Neutrophil (primary cell): ENCODE measurements at regions not wholly inside any gene's neighbourhood (a gene's known extent, or its start where the extent isn't known, plus 50 kb on each side); places are given as distances from the start of the nearest gene placed in this dataset.

Experiments used
- H3K27ac ChIP-seq: fragments of 200-600 bp; sonication (generic); 2 replicates; pipeline ENCODE4 v1.5.1; 2016; ENCODE audit warnings: mild to moderate bottlenecking, moderate library complexity
- H3K27me3 ChIP-seq: fragments of 200-600 bp; sonication (generic); 2 replicates; pipeline ENCODE4 v1.6.0; 2016; ENCODE audit warnings: mild to moderate bottlenecking
- H3K36me3 ChIP-seq: fragments of 200-600 bp; sonication (generic); 2 replicates; pipeline ENCODE4 v1.5.1; 2017
- H3K4me1 ChIP-seq, 2 experiments: fragments of 200-600 bp in 1 of 2; sonication (generic) in 1 of 2; 1 replicate in 1 of 2; 2 replicates in 1 of 2; pipeline versions ENCODE4 v1.5.1 to v1.6.1; 2013 to 2016; ENCODE audit warnings: low read depth in 1 of 2, low read length in 1 of 2, mild to moderate bottlenecking in 1 of 2, moderate library complexity in 1 of 2; ENCODE audit not compliant: control insufficient read depth in 1 of 2, insufficient read depth in 1 of 2
- H3K4me3 ChIP-seq, 2 experiments: fragments of 200-600 bp in 1 of 2; sonication (generic) in 1 of 2; 1 replicate in 1 of 2; 2 replicates in 1 of 2; pipeline ENCODE4 v1.5.1; 2013 to 2016; ENCODE audit warnings: low read depth in 1 of 2, low read length in 1 of 2, mild to moderate bottlenecking in 1 of 2, moderate library complexity in 1 of 2
- H3K9me3 ChIP-seq: fragments of 200-600 bp; sonication (generic); 2 replicates; pipeline ENCODE4 v1.5.1; 2016
- CTCF ChIP-seq: fragments of 200-600 bp; sonication (generic); IDR thresholded peaks from 2 replicates; pipeline ENCODE4 v1.5.1; 2016; ENCODE audit warnings: antibody characterized with exemption

GRCh38 chr6:22146931-22147701 lies 149.7 kb downstream of the PRL start:
- Histone ChIP-seq H3K27me3 (peaks cover 40% of the 10 kb centered on the region), H3K4me3 (no peak overlapping the region), H3K27ac (no peak overlapping the region), H3K36me3 (no peaks in the 10 kb centered on the region), H3K4me1 (no peaks in the 10 kb centered on the region), H3K9me3 (no peaks in the 10 kb centered on the region)
- no peak for TF ChIP-seq CTCF

- Histone ChIP-seq H3K4me3 (no peak overlapping the region), H3K4me1 (no peaks in the 10 kb centered on the region), H3K9me3 (no peaks in the 10 kb centered on the region), H3K27ac (no peak overlapping the region), H3K27me3 (peaks cover 40% of the 10 kb centered on the region), H3K36me3 (no peaks in the 10 kb centered on the region)
- TF ChIP-seq CTCF = no peak
Observed at GRCh38 chr6:22147921-22148776, 148.7 kb downstream of the PRL start.

- Histone ChIP-seq H3K4me1 (no peaks in the 10 kb centered on the region), H3K27me3 (peaks cover 40% of the 10 kb centered on the region), H3K9me3 (no peaks in the 10 kb centered on the region), H3K36me3 (no peaks in the 10 kb centered on the region), H3K27ac (no peak overlapping the region), H3K4me3 (no peak overlapping the region)
- no peak for TF ChIP-seq CTCF
Observed at GRCh38 chr6:22149096-22149495, 147.7 kb downstream of the PRL start.

DNA sequence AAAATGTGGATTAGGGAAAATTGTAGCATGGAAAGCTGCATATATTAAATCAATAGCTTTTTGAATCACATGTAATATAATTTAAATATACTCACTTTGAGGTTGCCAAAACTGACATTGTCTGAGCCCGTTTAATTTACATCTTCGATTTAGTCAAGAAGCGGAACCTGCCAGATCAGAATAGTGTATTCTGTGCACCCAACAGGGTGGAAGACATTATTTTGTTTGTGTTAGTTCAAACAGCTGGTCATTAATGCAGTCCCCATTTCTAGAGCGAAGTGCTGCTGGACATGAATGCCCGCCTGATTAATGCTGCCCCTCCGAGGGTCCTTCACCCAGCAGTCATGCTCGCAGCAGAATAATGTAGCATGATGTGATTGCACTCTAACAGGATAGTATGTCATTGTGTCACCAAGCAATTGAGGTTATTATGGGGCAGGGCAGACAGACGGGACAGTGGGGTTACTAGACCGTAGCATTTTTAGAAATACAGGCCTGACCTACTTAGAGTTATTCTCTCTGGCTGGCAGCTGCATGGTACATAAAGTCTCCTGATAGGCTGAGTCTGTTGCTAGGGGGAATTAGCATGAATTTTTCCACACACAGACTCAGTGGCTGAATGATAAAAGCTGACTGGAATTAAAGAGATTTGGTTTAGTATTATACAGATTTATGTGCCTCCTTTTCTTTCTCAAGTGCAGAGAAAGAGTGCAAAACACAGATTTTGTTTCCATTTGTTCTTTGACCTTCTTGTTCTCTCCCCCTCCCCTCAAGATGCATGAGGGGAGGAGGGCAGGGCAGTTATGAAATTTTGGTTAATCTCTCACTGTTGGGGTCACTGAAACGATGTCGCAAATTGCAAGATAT lies 147.1 kb downstream of the PRL start:
- no peak for TF ChIP-seq CTCF
- no peaks in the 10 kb centered on the region for H3K4me1 ChIP-seq
- H3K27ac ChIP-seq = no peak overlapping the region
- no peaks in the 10 kb centered on the region for H3K36me3 ChIP-seq
- H3K9me3 ChIP-seq = no peaks in the 10 kb centered on the region
- H3K4me3 ChIP-seq = no peak overlapping the region
- H3K27me3 ChIP-seq = peaks cover 40% of the 10 kb centered on the region

DNA sequence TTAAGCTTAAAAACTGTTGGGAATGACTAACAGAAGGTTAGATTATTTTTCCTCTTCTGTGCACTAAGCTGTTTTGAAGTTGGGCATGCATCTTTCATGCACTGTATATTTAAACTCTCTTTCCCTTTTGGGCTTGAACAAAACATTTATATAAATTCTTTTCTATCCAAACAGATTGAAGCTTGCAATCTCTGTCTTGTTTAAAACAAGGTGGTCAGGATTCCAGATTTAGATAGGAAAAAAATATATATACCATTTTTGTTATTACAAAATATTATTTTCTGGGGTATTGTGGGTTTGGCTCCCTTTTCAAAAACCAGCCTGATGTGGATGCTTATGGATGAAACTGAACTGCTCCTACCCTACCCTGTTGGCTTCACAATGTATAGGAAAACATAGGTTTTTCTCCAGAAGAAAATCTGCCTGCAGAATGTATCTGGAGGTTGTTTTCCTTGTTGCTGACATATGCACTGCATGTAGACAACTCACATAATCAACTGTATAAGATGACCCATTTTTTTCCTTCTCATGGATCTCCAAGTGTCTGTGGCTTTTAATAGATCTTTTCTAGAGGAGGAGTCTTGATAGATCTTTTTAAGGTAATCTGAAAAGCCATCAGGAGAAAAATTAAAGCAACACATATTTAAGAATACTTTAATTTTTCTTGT lies 146.3 kb downstream of the PRL start:
- Histone ChIP-seq H3K4me3 (no peak overlapping the region), H3K4me1 (no peaks in the 10 kb centered on the region), H3K27me3 (peaks cover 33% of the 10 kb centered on the region), H3K36me3 (no peaks in the 10 kb centered on the region), H3K9me3 (no peaks in the 10 kb centered on the region), H3K27ac (no peak overlapping the region)
- no peak for TF ChIP-seq CTCF
